Caco-2 (cell line): ENCODE measurements at regions not wholly inside any gene's neighbourhood (a gene's known extent, or its start where the extent isn't known, plus 50 kb on each side); places are given as distances from the start of the nearest gene placed in this dataset.
A peak's percentile ranks its signal among the peaks of the same experiment; 100 is the strongest.

Experiments
- BruUV-seq: library from RNA; stranded (reverse); fragments of 400-500 nt; replicated peaks from 2 replicates; lab custom pipeline; 2021; lab: Mats Ljungman, UMichigan
- CTCF ChIA-PET: fragments of 300-600 bp; sonication (Branson Sonifier 250); formaldehyde crosslinking; loops from one replicate; lab custom pipeline; 2022; ENCODE audit warnings: antibody characterized with exemption; lab: Charles Lee
- POLR2A ChIA-PET: fragments of 300-600 bp; sonication (Branson Sonifier 250); formaldehyde crosslinking; loops from one replicate; lab custom pipeline; 2022; ENCODE audit warnings: antibody characterized with exemption; lab: Charles Lee
- DNase-seq, 2 experiments: peaks; one replicate each; pipeline versions ENCODE4 v3.0.0 to v3.0.0-alpha.2; 2020 to 2022
- H3K27me3 ChIP-seq: replicated peaks from 2 replicates; pipeline ENCODE4 v1.6.0; 2011; ENCODE audit warnings: low read length; ENCODE audit not compliant: control insufficient read depth, insufficient read depth
- H3K36me3 ChIP-seq: 2 replicates; pipeline ENCODE4 v1.5.1; 2011; ENCODE audit warnings: low read length; ENCODE audit not compliant: control insufficient read depth, insufficient read depth
- H3K4me1 ChIP-seq: fragments of 250-450 bp; sonication (Bioruptor Pico); 2 replicates; pipeline ENCODE4 v1.5.1; 2020; ENCODE audit warnings: mild to moderate bottlenecking
- H3K4me3 ChIP-seq: 2 replicates; pipeline ENCODE4 v1.5.1; 2011; ENCODE audit warnings: low read depth, mild to moderate bottlenecking, control low read depth, low read length
- H3K9me3 ChIP-seq: fragments of 250-450 bp; sonication (Bioruptor Pico); 2 replicates; pipeline ENCODE4 v1.5.1; 2020; ENCODE audit warnings: mild to moderate bottlenecking, moderate library complexity
- H3K27ac Mint-ChIP-seq: one replicate; pipeline ENCODE4 v1.8.0; 2022; ENCODE audit warnings: mixed read lengths; ENCODE audit not compliant: unreplicated experiment
- H3K27me3 Mint-ChIP-seq: one replicate; pipeline ENCODE4 v1.8.0; 2022; ENCODE audit warnings: mixed read lengths; ENCODE audit not compliant: insufficient read depth, unreplicated experiment
- H3K36me3 Mint-ChIP-seq: one replicate; pipeline ENCODE4 v1.8.0; 2022; ENCODE audit warnings: mild to moderate bottlenecking, mixed read lengths; ENCODE audit not compliant: insufficient read depth, unreplicated experiment
- H3K4me1 Mint-ChIP-seq: one replicate; pipeline ENCODE4 v1.8.0; 2022; ENCODE audit warnings: low read depth, mixed read lengths; ENCODE audit not compliant: unreplicated experiment
- H3K4me3 Mint-ChIP-seq: one replicate; pipeline ENCODE4 v1.8.0; 2022; ENCODE audit warnings: mild to moderate bottlenecking, moderate library complexity, mixed read lengths; ENCODE audit not compliant: unreplicated experiment
- H3K9me3 Mint-ChIP-seq: one replicate; pipeline ENCODE4 v1.8.0; 2022; ENCODE audit warnings: mixed read lengths; ENCODE audit not compliant: unreplicated experiment
- intact Hi-C: fragments of 100-400 bp; cut with micrococcal nuclease; formaldehyde crosslinking; loops from one replicate; pipeline ENCODE4 v1.10.0; 2022; ENCODE audit not compliant: unreplicated experiment
- TF ChIP-seq, protein P1 (sequence below), 2 experiments: fragments of 200-600 bp in 1 of 2; IDR thresholded peaks; 1 replicate in 1 of 2; 2 replicates in 1 of 2; pipeline versions ENCODE4 v1.5.1 to v1.8.0; 2011 to 2022; ENCODE audit warnings: antibody characterized with exemption in 1 of 2, control low read depth in 1 of 2, inconsistent platforms in 1 of 2, low read depth in 1 of 2, low read length in 1 of 2, mild to moderate bottlenecking in 1 of 2, moderate library complexity in 1 of 2; ENCODE audit not compliant: insufficient read depth in 1 of 2, severe bottlenecking in 1 of 2, unreplicated experiment in 1 of 2

DNA sequence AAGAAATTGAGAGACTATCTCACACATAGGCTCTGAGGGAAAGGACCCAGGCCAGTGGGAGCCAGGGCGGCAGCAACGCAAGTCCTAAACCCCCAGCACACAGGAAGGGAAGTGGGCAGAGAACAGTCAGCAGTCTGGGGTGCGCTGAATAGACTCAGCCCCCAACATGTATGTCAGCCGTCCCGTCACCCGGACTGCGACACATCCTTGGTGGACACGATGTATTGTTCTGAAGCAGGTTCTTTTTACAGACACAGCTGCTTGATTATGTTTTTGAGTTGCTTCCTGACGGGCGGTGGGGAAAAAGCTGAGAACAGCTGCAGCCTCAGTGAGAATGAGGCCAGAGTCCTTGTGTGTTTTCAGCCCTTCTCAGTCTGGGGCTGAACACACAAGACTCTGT, 64.1 kb upstream of the CXCL14 start:
- CTCF ChIA-PET: no interaction called here
- H3K4me1 Mint-ChIP-seq: peaks cover 17% of the 10 kb centered on the region
- H3K36me3 Mint-ChIP-seq: no peaks in the 10 kb centered on the region
- Histone ChIP-seq H3K36me3 (no peaks in the 10 kb centered on the region), H3K4me3 (no peak overlapping the region), H3K27me3 (no peaks in the 10 kb centered on the region), H3K9me3 (peaks cover 2% of the 10 kb centered on the region; the same call in 1 of the 2 replicates), H3K4me1 (peaks cover 25% of the 10 kb centered on the region)
- no peak overlapping the region for H3K4me3 Mint-ChIP-seq
- no peak for DNase-seq
- peaks cover 3% of the 10 kb centered on the region for H3K27me3 Mint-ChIP-seq
- TF ChIP-seq, protein P1, sequence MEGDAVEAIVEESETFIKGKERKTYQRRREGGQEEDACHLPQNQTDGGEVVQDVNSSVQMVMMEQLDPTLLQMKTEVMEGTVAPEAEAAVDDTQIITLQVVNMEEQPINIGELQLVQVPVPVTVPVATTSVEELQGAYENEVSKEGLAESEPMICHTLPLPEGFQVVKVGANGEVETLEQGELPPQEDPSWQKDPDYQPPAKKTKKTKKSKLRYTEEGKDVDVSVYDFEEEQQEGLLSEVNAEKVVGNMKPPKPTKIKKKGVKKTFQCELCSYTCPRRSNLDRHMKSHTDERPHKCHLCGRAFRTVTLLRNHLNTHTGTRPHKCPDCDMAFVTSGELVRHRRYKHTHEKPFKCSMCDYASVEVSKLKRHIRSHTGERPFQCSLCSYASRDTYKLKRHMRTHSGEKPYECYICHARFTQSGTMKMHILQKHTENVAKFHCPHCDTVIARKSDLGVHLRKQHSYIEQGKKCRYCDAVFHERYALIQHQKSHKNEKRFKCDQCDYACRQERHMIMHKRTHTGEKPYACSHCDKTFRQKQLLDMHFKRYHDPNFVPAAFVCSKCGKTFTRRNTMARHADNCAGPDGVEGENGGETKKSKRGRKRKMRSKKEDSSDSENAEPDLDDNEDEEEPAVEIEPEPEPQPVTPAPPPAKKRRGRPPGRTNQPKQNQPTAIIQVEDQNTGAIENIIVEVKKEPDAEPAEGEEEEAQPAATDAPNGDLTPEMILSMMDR (IDR thresholded peaks at IDR 0.05; ENCODE audit: insufficient read depth in 1 of 2, low read depth in 1 of 2, low read length in 1 of 2, severe bottlenecking in 1 of 2, unreplicated experiment in 1 of 2): no peak
- H3K9me3 Mint-ChIP-seq: peaks cover 9% of the 10 kb centered on the region
- POLR2A ChIA-PET: no interaction called here
- BruUV-seq: no TSS peak
- no peak overlapping the region for H3K27ac Mint-ChIP-seq
- intact Hi-C loops: loop anchor here (2.0 kb wide), 1 partner anchor 86 kb away; no protein-coding TSS in a partner anchor

DNA sequence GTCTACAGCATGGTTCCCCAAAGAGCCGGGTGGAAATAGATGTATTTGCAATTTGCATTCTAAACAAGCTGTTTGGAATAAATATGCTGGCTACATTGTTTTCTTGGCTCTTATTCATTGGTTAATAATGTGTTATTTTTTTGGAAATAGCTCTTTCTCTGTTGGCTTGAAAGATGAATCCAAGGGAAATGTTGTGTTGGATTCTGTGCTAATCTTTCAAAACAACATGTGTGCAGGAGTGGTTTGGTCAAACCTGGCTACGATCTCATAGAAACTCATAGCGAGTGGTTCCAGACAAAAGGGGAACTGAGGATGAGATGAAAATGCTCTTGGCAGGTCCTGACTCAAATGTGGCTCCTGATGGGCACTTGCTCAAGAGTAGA, 63.7 kb upstream of the CXCL14 start:
- POLR2A ChIA-PET: no interaction called here
- H3K27me3 ChIP-seq: no peaks in the 10 kb centered on the region
- BruUV-seq: no TSS peak
- CTCF ChIA-PET: no interaction called here
- no peak overlapping the region for H3K4me3 ChIP-seq
- peaks cover 2% of the 10 kb centered on the region; the same call in 1 of the 2 replicates for H3K9me3 ChIP-seq
- intact Hi-C loops: loop anchor here (2.0 kb wide), 1 partner anchor 86 kb away; no protein-coding TSS in a partner anchor
- H3K27ac Mint-ChIP-seq: no peak overlapping the region
- no peaks in the 10 kb centered on the region for H3K36me3 ChIP-seq
- H3K9me3 Mint-ChIP-seq: peaks cover 9% of the 10 kb centered on the region
- peaks cover 25% of the 10 kb centered on the region for H3K4me1 ChIP-seq
- no peak for DNase-seq
- no peaks in the 10 kb centered on the region for H3K36me3 Mint-ChIP-seq
- peaks cover 17% of the 10 kb centered on the region for H3K4me1 Mint-ChIP-seq
- peaks cover 3% of the 10 kb centered on the region for H3K27me3 Mint-ChIP-seq
- TF ChIP-seq, protein P1 (IDR thresholded peaks at IDR 0.05; ENCODE audit: insufficient read depth in 1 of 2, low read depth in 1 of 2, low read length in 1 of 2, severe bottlenecking in 1 of 2, unreplicated experiment in 1 of 2): no peak
- H3K4me3 Mint-ChIP-seq: no peak overlapping the region

DNA sequence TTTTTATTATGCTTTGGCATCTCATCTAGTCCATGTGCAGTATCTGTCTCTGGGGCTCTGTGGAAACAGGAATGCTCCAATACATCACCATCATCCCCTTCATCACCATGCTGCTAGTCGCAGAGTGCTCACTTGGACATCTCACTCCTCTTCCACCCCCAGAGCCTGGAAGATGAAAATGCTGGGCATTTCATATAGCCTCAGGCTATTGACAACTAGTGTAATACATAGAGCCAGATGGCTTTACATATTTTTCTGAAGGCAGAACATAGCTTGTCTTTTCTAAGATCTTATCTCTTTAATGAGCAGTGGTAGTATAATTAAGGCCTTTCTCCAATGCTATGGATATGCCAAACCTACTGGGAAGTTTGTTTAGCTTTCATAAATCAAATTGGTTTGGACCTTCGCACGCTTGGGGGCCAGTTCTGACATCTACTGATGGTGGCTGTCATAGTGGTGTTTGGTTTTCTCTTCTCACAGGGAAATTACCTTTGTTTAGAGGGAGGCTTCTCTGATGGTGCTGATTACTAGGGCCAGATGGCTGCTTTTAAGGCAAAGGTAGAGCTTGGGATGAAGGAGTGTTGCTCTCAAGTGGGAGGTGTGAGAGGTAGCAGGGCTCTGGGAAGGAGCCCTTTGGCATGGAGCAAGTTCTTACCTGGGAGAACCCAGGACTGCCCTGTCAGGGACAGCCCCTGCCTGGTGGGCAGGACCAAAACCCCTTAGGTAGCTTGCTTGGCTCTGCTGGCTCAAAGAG, 63.1 kb upstream of the CXCL14 start:
- H3K36me3 Mint-ChIP-seq: no peaks in the 10 kb centered on the region
- peaks cover 6% of the 10 kb centered on the region for H3K27me3 Mint-ChIP-seq
- ChIA-PET POLR2A (no interaction called here), CTCF (no interaction called here)
- no TSS peak for BruUV-seq
- TF ChIP-seq, protein P1 (IDR thresholded peaks at IDR 0.05; ENCODE audit: insufficient read depth in 1 of 2, low read depth in 1 of 2, low read length in 1 of 2, severe bottlenecking in 1 of 2, unreplicated experiment in 1 of 2): no peak
- DNase-seq: peak in 1 of 2 experiments; percentile 63
- Histone ChIP-seq H3K4me3 (no peak overlapping the region), H3K9me3 (peaks cover 2% of the 10 kb centered on the region; the same call in 1 of the 2 replicates), H3K4me1 (peaks cover 25% of the 10 kb centered on the region), H3K27me3 (no peaks in the 10 kb centered on the region), H3K36me3 (no peaks in the 10 kb centered on the region)
- no peak overlapping the region for H3K4me3 Mint-ChIP-seq
- H3K9me3 Mint-ChIP-seq: peaks cover 9% of the 10 kb centered on the region
- no peak overlapping the region for H3K27ac Mint-ChIP-seq
- peaks cover 17% of the 10 kb centered on the region for H3K4me1 Mint-ChIP-seq
- intact Hi-C loops: loop anchor here (2.0 kb wide), 1 partner anchor 87 kb away; no protein-coding TSS in a partner anchor
